ENCODE measurements at regions not wholly inside any gene's neighbourhood (a gene's known extent, or its start where the extent isn't known, plus 50 kb on each side); places are given as distances from the start of the nearest gene placed in this dataset.
"Not testable (repeated sequence)": the region's sequence is repeated elsewhere in the genome, so short reads cannot be mapped to it uniquely, and the experiment has no call there.

GRCh38 chr13:89352384-89352783 lies 1681.2 kb downstream of the SLITRK5 start:
- no peak for DNase-seq (ENCODE audit: low read depth)

GRCh38 chr13:89361909-89362308 lies 1690.7 kb downstream of the SLITRK5 start:
- no peak for DNase-seq (ENCODE audit: low read depth)

GRCh38 chr13:89363144-89363543 lies 1692.0 kb downstream of the SLITRK5 start:
- DNase-seq (ENCODE audit: low read depth): no peak

GRCh38 chr13:89372193-89372592 lies 1701.0 kb downstream of the SLITRK5 start:
- DNase-seq (ENCODE audit: low read depth): no peak

- peak; percentile 61 for DNase-seq (ENCODE audit: low read depth)
Observed at GRCh38 chr13:89375839-89376238, 1704.7 kb downstream of the SLITRK5 start.

- DNase-seq (ENCODE audit: low read depth): no peak
Observed at GRCh38 chr13:89380101-89380500, 1708.9 kb downstream of the SLITRK5 start.

- no peak for DNase-seq (ENCODE audit: low read depth)
Observed at GRCh38 chr13:89382981-89383380, 1711.8 kb downstream of the SLITRK5 start.

GRCh38 chr13:89383891-89384290 lies 1712.7 kb downstream of the SLITRK5 start:
- no peak for DNase-seq (ENCODE audit: low read depth)

- DNase-seq (ENCODE audit: low read depth): no peak
Observed at GRCh38 chr13:89393758-89394304, 1722.7 kb downstream of the SLITRK5 start.

GRCh38 chr13:89401264-89401675 lies 1730.1 kb downstream of the SLITRK5 start:
- peak; percentile 67 for DNase-seq (ENCODE audit: low read depth)

- DNase-seq (ENCODE audit: low read depth): no peak
Observed at GRCh38 chr13:89402211-89402610, 1731.0 kb downstream of the SLITRK5 start.

GRCh38 chr13:89406096-89406495 lies 1734.9 kb downstream of the SLITRK5 start:
- not testable (repeated sequence) for DNase-seq (ENCODE audit: low read depth)

GRCh38 chr13:89407357-89407756 lies 1736.2 kb downstream of the SLITRK5 start:
- no peak for DNase-seq (ENCODE audit: low read depth)

- DNase-seq (ENCODE audit: low read depth): no peak
Observed at GRCh38 chr13:89432997-89433396, 1761.8 kb downstream of the SLITRK5 start.

GRCh38 chr13:89434624-89435023 lies 1763.5 kb downstream of the SLITRK5 start:
- peak; percentile 36 for DNase-seq (ENCODE audit: low read depth)

GRCh38 chr13:89454681-89455080 lies 1783.5 kb downstream of the SLITRK5 start:
- no peak for DNase-seq (ENCODE audit: low read depth)

GRCh38 chr13:89455225-89455624 lies 1784.1 kb downstream of the SLITRK5 start:
- DNase-seq (ENCODE audit: low read depth): no peak

GRCh38 chr13:89455741-89456140 lies 1784.6 kb downstream of the SLITRK5 start:
- no peak for DNase-seq (ENCODE audit: low read depth)

GRCh38 chr13:89457977-89458376 lies 1786.8 kb downstream of the SLITRK5 start:
- DNase-seq (ENCODE audit: low read depth): peak; percentile 70

GRCh38 chr13:89458456-89458855 lies 1787.3 kb downstream of the SLITRK5 start:
- DNase-seq (ENCODE audit: low read depth): peak; percentile 18

- not testable (repeated sequence) for DNase-seq (ENCODE audit: low read depth)
Observed at GRCh38 chr13:89460895-89461294, 1789.7 kb downstream of the SLITRK5 start.

GRCh38 chr13:89465366-89465765 lies 1794.2 kb downstream of the SLITRK5 start:
- no peak for DNase-seq (ENCODE audit: low read depth)

GRCh38 chr13:89468081-89468480 lies 1796.9 kb downstream of the SLITRK5 start:
- DNase-seq (ENCODE audit: low read depth): no peak

- DNase-seq (ENCODE audit: low read depth): no peak
Observed at GRCh38 chr13:89470901-89471300, 1799.7 kb downstream of the SLITRK5 start.

GRCh38 chr13:89474432-89474831 lies 1803.3 kb downstream of the SLITRK5 start:
- no peak for DNase-seq (ENCODE audit: low read depth)
